GM12878 (cell line): ENCODE measurements at regions not wholly inside any gene's neighbourhood (a gene's known extent, or its start where the extent isn't known, plus 50 kb on each side); places are given as distances from the start of the nearest gene placed in this dataset.

ENCODE experiments used
- ATAC-seq: fragments of 200-7000 bp; cut with Tn5 transposase; 3 replicates; pipeline ENCODE4 v1.9.1; 2020; ENCODE audit warnings: mild to moderate bottlenecking, moderate library complexity
- BruUV-seq: library from RNA; stranded (reverse); fragments of 400-500 nt; replicated peaks from 2 replicates; lab custom pipeline; 2021; lab: Mats Ljungman, UMichigan
- CTCF ChIA-PET: fragments of 300-600 bp; sonication (Branson Sonifier 250); formaldehyde crosslinking; extraction: SDS; loops from one replicate; lab custom pipeline; 2021; ENCODE audit warnings: inconsistent platforms; lab: Yijun Ruan, JAX
- POLR2A ChIA-PET: fragments of 350-600 bp; formaldehyde crosslinking; extraction: SDS; loops from one replicate; lab custom pipeline; 2021; ENCODE audit warnings: inconsistent platforms; lab: Charles Lee
- RAD21 ChIA-PET: fragments of 300-600 bp; sonication (Branson Sonifier 250); formaldehyde crosslinking; loops from one replicate; lab custom pipeline; 2023; ENCODE audit warnings: antibody characterized with exemption; ENCODE audit not compliant: unreplicated experiment; lab: Charles Lee
- SMC1A ChIA-PET: fragments of 300-600 bp; sonication (Branson Sonifier 250); formaldehyde crosslinking; loops from one replicate; lab custom pipeline; 2023; ENCODE audit not compliant: unreplicated experiment, uncharacterized antibody; lab: Charles Lee
- DNase-seq: peaks from one replicate; pipeline ENCODE4 v3.0.0-alpha.2; 2011; ENCODE audit warnings: low read depth, low spot score
- FAIRE-seq: peaks from 3 replicates; lab custom pipeline; 2011; peaks lifted over from hg19 to GRCh38; lab: Jason Lieb, UNC
- H2AFZ ChIP-seq: 2 replicates; pipeline ENCODE4 v1.6.0; 2011; ENCODE audit warnings: low read depth, low read length, control low read depth; ENCODE audit not compliant: control insufficient read depth
- H3K27ac ChIP-seq: 2 replicates; pipeline ENCODE4 v1.5.1; 2011; ENCODE audit warnings: control low read depth; ENCODE audit not compliant: control insufficient read depth, insufficient read depth
- H3K27me3 ChIP-seq, 2 experiments: replicated peaks in 1 of 2; 2 replicates each; pipeline versions ENCODE4 v1.6.0 to v1.6.1; 2011; ENCODE audit warnings: low read length in 1 of 2; ENCODE audit not compliant: control insufficient read depth in 2 of 2, insufficient read depth in 2 of 2
- H3K36me3 ChIP-seq, 2 experiments: 2 replicates each; pipeline ENCODE4 v1.5.1; 2011; ENCODE audit warnings: low read length in 1 of 2; ENCODE audit not compliant: control insufficient read depth in 2 of 2, insufficient read depth in 2 of 2
- H3K4me1 ChIP-seq: 2 replicates; pipeline ENCODE4 v1.6.1; 2011; ENCODE audit warnings: mild to moderate bottlenecking, low read length, moderate library complexity, mixed read lengths; ENCODE audit not compliant: control insufficient read depth, insufficient read depth
- H3K4me2 ChIP-seq: 2 replicates; pipeline ENCODE4 v1.6.0; 2011; ENCODE audit warnings: control low read depth; ENCODE audit not compliant: control insufficient read depth, insufficient read depth
- H3K4me3 ChIP-seq: fragments of 200-600 bp; sonication (generic); 2 replicates; pipeline ENCODE4 v1.5.1; 2016
- H3K79me2 ChIP-seq: 2 replicates; pipeline ENCODE4 v1.6.0; 2011; ENCODE audit warnings: low read length; ENCODE audit not compliant: control insufficient read depth, insufficient read depth
- H3K9ac ChIP-seq: 2 replicates; pipeline ENCODE4 v1.8.0; 2011; ENCODE audit warnings: low read length, control low read depth, mixed read lengths; ENCODE audit not compliant: control insufficient read depth, insufficient read depth
- H3K9me3 ChIP-seq: replicated peaks from 3 replicates; pipeline ENCODE4 v1.5.1; 2011; ENCODE audit warnings: mild to moderate bottlenecking, low read length; ENCODE audit not compliant: control insufficient read depth, insufficient read depth
- H4K20me1 ChIP-seq: 2 replicates; pipeline ENCODE4 v1.6.0; 2011; ENCODE audit not compliant: control insufficient read depth, insufficient read depth
- CBX3 ChIP-seq: fragments of 200-600 bp; sonication (generic); IDR thresholded peaks from 2 replicates; pipeline ENCODE4 v1.6.1; 2016; ENCODE audit warnings: low read depth, borderline replicate concordance
- CHD2 ChIP-seq: IDR thresholded peaks from 2 replicates; pipeline ENCODE4 v1.6.1; 2011; ENCODE audit warnings: low read depth, low read length, improper control_type of control experiment, borderline replicate concordance
- CUX1 ChIP-seq: IDR thresholded peaks from 2 replicates; pipeline ENCODE4 v1.6.1; 2012; ENCODE audit warnings: improper control_type of control experiment, low read depth, low read length; ENCODE audit not compliant: insufficient replicate concordance
- GABPA ChIP-seq: IDR thresholded peaks from 2 replicates; pipeline ENCODE4 v1.6.1; 2014; ENCODE audit warnings: antibody characterized with exemption, low read depth, mild to moderate bottlenecking, inconsistent platforms
- IRF5 ChIP-seq: fragments of 450-650 bp; IDR thresholded peaks from 2 replicates; pipeline ENCODE4 v1.6.1; 2017; ENCODE audit warnings: borderline replicate concordance
- JUND ChIP-seq: IDR thresholded peaks from 2 replicates; pipeline ENCODE4 v1.6.1; 2012; ENCODE audit warnings: low read depth, mild to moderate bottlenecking, low read length, improper control_type of control experiment, moderate library complexity
- KAT2A ChIP-seq: conservative IDR thresholded peaks from 2 replicates; pipeline ENCODE4 v1.6.1; 2011; ENCODE audit warnings: low read depth, low read length; ENCODE audit not compliant: control insufficient read depth
- MTA3 ChIP-seq: IDR thresholded peaks from 2 replicates; pipeline ENCODE4 v1.6.1; 2012; ENCODE audit warnings: low read length, inconsistent platforms, borderline replicate concordance
- NFYA ChIP-seq: IDR thresholded peaks from 2 replicates; pipeline ENCODE4 v1.6.1; 2011; ENCODE audit warnings: low read depth, mild to moderate bottlenecking, low read length, improper control_type of control experiment, borderline replicate concordance
- PAX8 ChIP-seq: fragments of 450-650 bp; IDR thresholded peaks from 2 replicates; pipeline ENCODE4 v1.6.1; 2017; ENCODE audit warnings: mild to moderate bottlenecking, moderate library complexity
- RFX5 ChIP-seq: IDR thresholded peaks from 2 replicates; pipeline ENCODE4 v1.6.1; 2011; ENCODE audit warnings: low read depth, low read length, improper control_type of control experiment
- SKIL ChIP-seq: fragments of 450-650 bp; IDR thresholded peaks from 2 replicates; pipeline ENCODE4 v1.6.1; 2017; ENCODE audit warnings: mild to moderate bottlenecking, low read depth, inconsistent platforms; ENCODE audit not compliant: poor library complexity, severe bottlenecking
- SPI1 ChIP-seq: IDR thresholded peaks from 2 replicates; pipeline ENCODE4 v1.6.1; 2011; ENCODE audit warnings: low read depth, mild to moderate bottlenecking, low read length, moderate library complexity, borderline replicate concordance; ENCODE audit not compliant: insufficient read depth
- STAT1 ChIP-seq: fragments of 450-650 bp; conservative IDR thresholded peaks from 2 replicates; pipeline ENCODE4 v1.6.1; 2014; ENCODE audit warnings: antibody characterized with exemption, mild to moderate bottlenecking
- SUZ12 ChIP-seq: fragments of 200-600 bp; sonication (generic); IDR thresholded peaks from one replicate; pipeline ENCODE4 v1.6.1; 2018; ENCODE audit warnings: antibody characterized with exemption, mild to moderate bottlenecking; ENCODE audit not compliant: unreplicated experiment
- ZSCAN29 ChIP-seq: fragments of 450-650 bp; IDR thresholded peaks from 2 replicates; pipeline ENCODE4 v1.6.1; 2017; ENCODE audit warnings: mild to moderate bottlenecking, moderate library complexity
- WGBS: methylation state at CpG from one replicate; pipeline ENCODE4 v1.1.6; 2016; ENCODE audit warnings: low lambda C conversion rate; ENCODE audit not compliant: insufficient replicate concordance, insufficient coverage; ENCODE audit errors: missing lambda C conversion rate; 5-methylcytosine and 5-hydroxymethylcytosine counted together
- in situ Hi-C: fragments of 300-500 bp; cut with MboI; formaldehyde crosslinking; loops from 9 replicates; pipeline ENCODE4 v1.14.3; 2018; ENCODE audit warnings: mixed read lengths
- intact Hi-C: fragments of 100-400 bp; cut with micrococcal nuclease; formaldehyde crosslinking; loops from one replicate; pipeline ENCODE4 v1.14.2; 2022; ENCODE audit not compliant: unreplicated experiment

GRCh38 chr2:30351116-30351515, 95.9 kb upstream of the LCLAT1 start (continued):
- TF ChIP-seq SKIL, result no peak
- no peak for TF ChIP-seq GABPA
- TF ChIP-seq CBX3, result no peak
- no peak for TF ChIP-seq IRF5
- no peak for TF ChIP-seq NFYA
- no peak for TF ChIP-seq PAX8
- TF ChIP-seq RFX5, result no peak
- TF ChIP-seq SPI1, result no peak
- no peak for TF ChIP-seq JUND

GRCh38 chr2:30351949-30352348, 95.1 kb upstream of the LCLAT1 start:
- H3K9me3 ChIP-seq, result no peaks in the 10 kb centered on the region
- no peaks in the 10 kb centered on the region for H3K79me2 ChIP-seq
- no peak for DNase-seq
- H3K36me3 ChIP-seq, result no peaks in the 10 kb centered on the region
- ChIA-PET RAD21 (interaction anchor here (0.8 to 2.8 kb wide), 2 partner anchors 16 to 63 kb away, joined by 4 to 14 read pairs; no protein-coding TSS in a partner anchor), POLR2A (interaction anchor here (0.8 kb wide), 1 partner anchor 116 kb away, joined by 3 read pairs; no protein-coding TSS in a partner anchor), CTCF (no interaction called here), SMC1A (interaction anchor here (1.4 to 7.4 kb wide), 3 partner anchors 11 to 118 kb away, joined by 3 to 43 read pairs (median 11); no protein-coding TSS in a partner anchor)
- in situ Hi-C loops (no loop called here), intact Hi-C loops (no loop called here)
- H3K4me2 ChIP-seq, result no peak overlapping the region
- no peak overlapping the region for H3K27ac ChIP-seq
- no peak overlapping the region for H3K9ac ChIP-seq
- ATAC-seq, result no peak
- no peak overlapping the region for H3K4me3 ChIP-seq
- no peaks in the 10 kb centered on the region for H3K4me1 ChIP-seq
- whole genome bisulfite sequencing, result 49% methylated on average over 3 of the region's 3 CpGs
- no peaks in the 10 kb centered on the region for H3K27me3 ChIP-seq
- no TSS peak for BruUV-seq
- H4K20me1 ChIP-seq, result no peaks in the 10 kb centered on the region
- no peak for FAIRE-seq
- no peak overlapping the region for H2AFZ ChIP-seq
- TF ChIP-seq ZSCAN29 (no peak), MTA3 (no peak), CUX1 (no peak), RFX5 (no peak), KAT2A (no peak), CHD2 (no peak), SPI1 (no peak), SUZ12 (no peak), STAT1 (no peak)
